HCT116 (cell line): ENCODE measurements at regions not wholly inside any gene's neighbourhood (a gene's known extent, or its start where the extent isn't known, plus 50 kb on each side); places are given as distances from the start of the nearest gene placed in this dataset.

Experiments
- ATAC-seq: fragments of 200-7000 bp; cut with Tn5 transposase; 2 replicates; pipeline ENCODE4 v1.9.1; 2020; ENCODE audit warnings: mild to moderate bottlenecking, moderate library complexity
- BruUV-seq: library from RNA; stranded (reverse); fragments of 400-500 nt; replicated peaks from 2 replicates; lab custom pipeline; 2021; lab: Mats Ljungman, UMichigan
- CTCF ChIA-PET: fragments of 300-600 bp; sonication (Branson Sonifier 250); formaldehyde crosslinking; loops from one replicate; lab custom pipeline; 2021; ENCODE audit warnings: antibody characterized with exemption; lab: Charles Lee
- POLR2A ChIA-PET: fragments of 300-600, 350-600 bp; sonication (Branson Sonifier 250); formaldehyde crosslinking; loops from one replicate; lab custom pipeline; 2021; ENCODE audit warnings: antibody characterized with exemption; lab: Charles Lee
- RAD21 ChIA-PET, 2 experiments: fragments of 300-600 bp; sonication (Branson Sonifier 250); formaldehyde crosslinking; loops; one replicate each; lab custom pipeline; 2023; ENCODE audit warnings: low total read pairs in 2 of 2; ENCODE audit not compliant: uncharacterized antibody in 2 of 2, unreplicated experiment in 2 of 2, low non-redundant PET in 1 of 2; lab: Charles Lee
- DNase-seq: peaks from one replicate; pipeline ENCODE4 v3.0.0-alpha.2; 2010; ENCODE audit warnings: low read depth, low spot score
- H2AFZ ChIP-seq: fragments of 200-600 bp; shearing (Covaris generic), sonication (generic); 2 replicates; pipeline ENCODE4 v1.6.1; 2017; ENCODE audit warnings: low read depth, mixed run types, mixed read lengths, antibody characterized with exemption, low read length; ENCODE audit not compliant: poor library complexity, severe bottlenecking
- H3K27ac ChIP-seq: 2 replicates; pipeline ENCODE4 v1.5.1; 2012; ENCODE audit warnings: low read depth, low read length
- H3K27me3 ChIP-seq: fragments of 200-600 bp; sonication (generic); 2 replicates; pipeline ENCODE4 v1.6.1; 2016; ENCODE audit warnings: mixed run types, low read length, mixed read lengths; ENCODE audit not compliant: insufficient read depth
- H3K36me3 ChIP-seq, 2 experiments: fragments of 200-500 bp in 1 of 2; fragments of 200-600 bp in 1 of 2; sonication (Bioruptor generic) in 1 of 2; sonication (generic) in 1 of 2; 2 replicates each; pipeline versions ENCODE4 v1.5.1 to v1.6.1; 2014 to 2016; ENCODE audit warnings: low read length in 2 of 2, inconsistent platforms in 1 of 2, mixed read lengths in 1 of 2, mixed run types in 1 of 2; ENCODE audit not compliant: insufficient read depth in 2 of 2, control insufficient read depth in 1 of 2
- H3K4me1 ChIP-seq, 2 experiments: fragments of 200-600 bp in 1 of 2; sonication (generic) in 1 of 2; 2 replicates each; pipeline versions ENCODE4 v1.5.1 to v1.6.1; 2012 to 2017; ENCODE audit warnings: low read length in 2 of 2, inconsistent platforms in 1 of 2, mild to moderate bottlenecking in 1 of 2, mixed read lengths in 1 of 2, mixed run types in 1 of 2, moderate library complexity in 1 of 2; ENCODE audit not compliant: insufficient read depth in 2 of 2, control insufficient read depth in 1 of 2
- H3K4me2 ChIP-seq: fragments of 200-600 bp; sonication (generic); 2 replicates; pipeline ENCODE4 v1.6.1; 2017; ENCODE audit warnings: mixed run types, low read length, mixed read lengths
- H3K4me3 ChIP-seq, 2 experiments: fragments of 200-600 bp in 1 of 2; sonication (generic) in 1 of 2; replicated peaks in 1 of 2; 2 replicates each; pipeline ENCODE4 v1.5.1; 2011 to 2016; ENCODE audit warnings: low read length in 2 of 2, control low read depth in 1 of 2, low read depth in 1 of 2, mild to moderate bottlenecking in 1 of 2, mixed read lengths in 1 of 2, mixed run types in 1 of 2
- H3K79me2 ChIP-seq: fragments of 200-600 bp; sonication (generic); 2 replicates; pipeline ENCODE4 v1.6.1; 2017; ENCODE audit warnings: mild to moderate bottlenecking, mixed run types, low read length, moderate library complexity, mixed read lengths; ENCODE audit not compliant: insufficient read depth
- H3K9ac ChIP-seq: fragments of 200-600 bp; sonication (generic); 2 replicates; pipeline ENCODE4 v1.6.1; 2016; ENCODE audit warnings: low read length, mixed read lengths
- H3K9me2 ChIP-seq: fragments of 200-600 bp; sonication (generic), shearing (Covaris generic); 2 replicates; pipeline ENCODE4 v1.6.1; 2017; ENCODE audit warnings: mixed run types, mild to moderate bottlenecking, moderate library complexity; ENCODE audit not compliant: insufficient read depth
- H3K9me3 ChIP-seq, 2 experiments: fragments of 200-500 bp in 1 of 2; fragments of 200-600 bp in 1 of 2; sonication (Bioruptor generic) in 1 of 2; sonication (generic) in 1 of 2; 2 replicates each; pipeline ENCODE4 v1.6.1; 2014 to 2017; ENCODE audit warnings: low read length in 2 of 2, mixed read lengths in 2 of 2, inconsistent platforms in 1 of 2, low read depth in 1 of 2, mild to moderate bottlenecking in 1 of 2, mixed run types in 1 of 2, moderate library complexity in 1 of 2; ENCODE audit not compliant: control insufficient read depth in 1 of 2, insufficient read depth in 1 of 2
- H4K20me1 ChIP-seq: fragments of 200-600 bp; sonication (generic), shearing (Covaris generic); 2 replicates; pipeline ENCODE4 v1.6.1; 2017; ENCODE audit warnings: mixed run types, mild to moderate bottlenecking, moderate library complexity; ENCODE audit not compliant: insufficient read depth
- CBX3 ChIP-seq: IDR thresholded peaks from 2 replicates; pipeline ENCODE4 v1.6.1; 2012; ENCODE audit warnings: low read depth
- ELF1 ChIP-seq: IDR thresholded peaks from 2 replicates; pipeline ENCODE4 v1.6.1; 2012; ENCODE audit warnings: low read depth, borderline replicate concordance
- EZH2 ChIP-seq: fragments of 200-600 bp; sonication (generic); IDR thresholded peaks from 2 replicates; pipeline ENCODE4 v1.6.1; 2017; ENCODE audit warnings: antibody characterized with exemption, mixed run types
- EZH2phosphoT487 ChIP-seq: fragments of 200-600 bp; IDR thresholded peaks from 2 replicates; pipeline ENCODE4 v1.6.1; 2018; ENCODE audit warnings: antibody characterized with exemption, borderline replicate concordance
- POLR2A ChIP-seq: IDR thresholded peaks from 2 replicates; pipeline ENCODE4 v1.7.0; 2011; ENCODE audit warnings: borderline replicate concordance; ENCODE audit not compliant: insufficient read depth, insufficient read length; ENCODE audit errors: extremely low read depth
- POLR2AphosphoS5 ChIP-seq: IDR thresholded peaks from 2 replicates; pipeline ENCODE4 v1.6.1; 2011; ENCODE audit warnings: mild to moderate bottlenecking, low read depth, low read length, moderate library complexity
- SIN3A ChIP-seq: IDR thresholded peaks from 2 replicates; pipeline ENCODE4 v1.6.1; 2012; ENCODE audit warnings: low read depth
- SP1 ChIP-seq: IDR thresholded peaks from 2 replicates; pipeline ENCODE4 v1.6.1; 2012; ENCODE audit warnings: low read depth
- SRF ChIP-seq: IDR thresholded peaks from 2 replicates; pipeline ENCODE4 v1.6.1; 2012; ENCODE audit warnings: low read depth
- TCF7L2 ChIP-seq: IDR thresholded peaks from 2 replicates; pipeline ENCODE4 v1.7.0; 2011; ENCODE audit warnings: borderline replicate concordance, inconsistent platforms; ENCODE audit not compliant: insufficient read depth, insufficient read length; ENCODE audit errors: extremely low read depth
- YY1 ChIP-seq: IDR thresholded peaks from 2 replicates; pipeline ENCODE4 v1.6.1; 2011; ENCODE audit warnings: low read length, low read depth, moderate library complexity, mild to moderate bottlenecking; ENCODE audit not compliant: insufficient replicate concordance; ENCODE audit errors: extremely low read depth
- ZFX ChIP-seq: fragments of 450-650 bp; IDR thresholded peaks from 2 replicates; pipeline ENCODE4 v1.6.1; 2017
- ZNF274 ChIP-seq: fragments of 200-500 bp; sonication (Bioruptor generic); IDR thresholded peaks from 2 replicates; pipeline ENCODE4 v1.6.1; 2014; ENCODE audit warnings: mild to moderate bottlenecking, low read depth, low read length, inconsistent platforms
- intact Hi-C: fragments of 100-400 bp; cut with micrococcal nuclease; formaldehyde crosslinking; loops from 2 replicates; pipeline ENCODE4 v1.10.0; 2022
- TF ChIP-seq, protein P1 (sequence below): IDR thresholded peaks from 2 replicates; pipeline ENCODE4 v1.6.1; 2012; ENCODE audit warnings: low read depth
- TF ChIP-seq, protein P2 (sequence below): IDR thresholded peaks from 2 replicates; pipeline ENCODE4 v1.6.1; 2012

DNA sequence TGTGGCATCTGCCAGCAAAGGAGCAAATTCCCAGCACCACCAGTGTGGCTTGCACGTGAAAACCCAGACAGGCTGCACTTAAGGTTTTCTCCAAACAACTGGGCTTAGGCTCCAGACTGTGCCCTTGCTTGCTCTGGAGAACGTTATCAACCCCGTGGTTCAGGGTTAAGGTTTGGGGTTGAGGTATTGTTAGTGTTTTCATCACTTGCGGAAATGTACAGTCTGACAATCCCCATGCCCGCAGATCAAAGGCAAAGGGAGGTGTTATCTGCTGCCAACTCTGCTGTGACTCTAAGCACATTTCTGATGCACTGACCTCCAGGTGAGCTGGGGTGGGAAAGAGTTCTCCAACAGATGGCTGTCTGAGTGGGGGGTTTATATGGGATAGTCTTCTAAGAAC is 253.5 kb upstream of the NT5C1B start:
- Histone ChIP-seq H3K4me2 (no peak overlapping the region), H3K4me1 (no peaks in the 10 kb centered on the region), H3K9ac (no peak overlapping the region), H3K27me3 (peaks cover 9% of the 10 kb centered on the region), H3K4me3 (no peak overlapping the region), H3K9me3 (no peaks in the 10 kb centered on the region), H2AFZ (no peak overlapping the region), H3K9me2 (no peaks in the 10 kb centered on the region), H4K20me1 (no peaks in the 10 kb centered on the region), H3K27ac (no peak overlapping the region), H3K36me3 (no peaks in the 10 kb centered on the region), H3K79me2 (no peaks in the 10 kb centered on the region)
- DNase-seq = no peak
- ChIA-PET POLR2A (no interaction called here), RAD21 (no interaction called here), CTCF (no interaction called here)
- no peak for ATAC-seq
- BruUV-seq = no TSS peak
- intact Hi-C loops = no loop called here
- no peak for TF ChIP-seq CBX3
- TF ChIP-seq, protein P1, sequence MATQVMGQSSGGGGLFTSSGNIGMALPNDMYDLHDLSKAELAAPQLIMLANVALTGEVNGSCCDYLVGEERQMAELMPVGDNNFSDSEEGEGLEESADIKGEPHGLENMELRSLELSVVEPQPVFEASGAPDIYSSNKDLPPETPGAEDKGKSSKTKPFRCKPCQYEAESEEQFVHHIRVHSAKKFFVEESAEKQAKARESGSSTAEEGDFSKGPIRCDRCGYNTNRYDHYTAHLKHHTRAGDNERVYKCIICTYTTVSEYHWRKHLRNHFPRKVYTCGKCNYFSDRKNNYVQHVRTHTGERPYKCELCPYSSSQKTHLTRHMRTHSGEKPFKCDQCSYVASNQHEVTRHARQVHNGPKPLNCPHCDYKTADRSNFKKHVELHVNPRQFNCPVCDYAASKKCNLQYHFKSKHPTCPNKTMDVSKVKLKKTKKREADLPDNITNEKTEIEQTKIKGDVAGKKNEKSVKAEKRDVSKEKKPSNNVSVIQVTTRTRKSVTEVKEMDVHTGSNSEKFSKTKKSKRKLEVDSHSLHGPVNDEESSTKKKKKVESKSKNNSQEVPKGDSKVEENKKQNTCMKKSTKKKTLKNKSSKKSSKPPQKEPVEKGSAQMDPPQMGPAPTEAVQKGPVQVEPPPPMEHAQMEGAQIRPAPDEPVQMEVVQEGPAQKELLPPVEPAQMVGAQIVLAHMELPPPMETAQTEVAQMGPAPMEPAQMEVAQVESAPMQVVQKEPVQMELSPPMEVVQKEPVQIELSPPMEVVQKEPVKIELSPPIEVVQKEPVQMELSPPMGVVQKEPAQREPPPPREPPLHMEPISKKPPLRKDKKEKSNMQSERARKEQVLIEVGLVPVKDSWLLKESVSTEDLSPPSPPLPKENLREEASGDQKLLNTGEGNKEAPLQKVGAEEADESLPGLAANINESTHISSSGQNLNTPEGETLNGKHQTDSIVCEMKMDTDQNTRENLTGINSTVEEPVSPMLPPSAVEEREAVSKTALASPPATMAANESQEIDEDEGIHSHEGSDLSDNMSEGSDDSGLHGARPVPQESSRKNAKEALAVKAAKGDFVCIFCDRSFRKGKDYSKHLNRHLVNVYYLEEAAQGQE = no peak
- no peak for TF ChIP-seq EZH2
- TF ChIP-seq, protein P2, sequence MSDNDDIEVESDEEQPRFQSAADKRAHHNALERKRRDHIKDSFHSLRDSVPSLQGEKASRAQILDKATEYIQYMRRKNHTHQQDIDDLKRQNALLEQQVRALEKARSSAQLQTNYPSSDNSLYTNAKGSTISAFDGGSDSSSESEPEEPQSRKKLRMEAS = no peak
- TF ChIP-seq ELF1 = no peak
- no peak for TF ChIP-seq EZH2phosphoT487
- no peak for TF ChIP-seq SRF
- TF ChIP-seq ZNF274 = no peak
- no peak for TF ChIP-seq TCF7L2
- no peak for TF ChIP-seq POLR2A
- no peak for TF ChIP-seq ZFX
- TF ChIP-seq POLR2AphosphoS5 = no peak
- TF ChIP-seq YY1 = no peak
- TF ChIP-seq SP1 = no peak
- no peak for TF ChIP-seq SIN3A
- TF ChIP-seq, all 23 proteins: peak for 0
